ENCODE measurements at regions not wholly inside any gene's neighbourhood (a gene's known extent, or its start where the extent isn't known, plus 50 kb on each side); places are given as distances from the start of the nearest gene placed in this dataset.

GRCh38 chr3:68151359-68151758 lies 496.9 kb upstream of the SUCLG2 start:
- H3K36me3 ChIP-seq, result no peaks in the 10 kb centered on the region
- DNase-seq (ENCODE audit: low spot score), result no peak
- no peaks in the 10 kb centered on the region for H3K4me1 ChIP-seq
- no peaks in the 10 kb centered on the region for H3K9me3 ChIP-seq
- H3K27me3 ChIP-seq, result no peaks in the 10 kb centered on the region
- H3K27ac ChIP-seq, result no peak overlapping the region
- no peak overlapping the region for H3K4me3 ChIP-seq
- no peak for TF ChIP-seq CTCF (IDR thresholded peaks at IDR 0.05)

GRCh38 chr3:68148447-68148846 lies 494.0 kb upstream of the SUCLG2 start:
- no peaks in the 10 kb centered on the region for H3K9me3 ChIP-seq
- no peaks in the 10 kb centered on the region for H3K4me1 ChIP-seq
- no peak for DNase-seq (ENCODE audit: low spot score)
- H3K27me3 ChIP-seq, result no peaks in the 10 kb centered on the region
- H3K4me3 ChIP-seq, result no peak overlapping the region
- H3K27ac ChIP-seq, result no peak overlapping the region
- TF ChIP-seq CTCF (IDR thresholded peaks at IDR 0.05), result no peak
- H3K36me3 ChIP-seq, result no peaks in the 10 kb centered on the region

- no peak for TF ChIP-seq CTCF (IDR thresholded peaks at IDR 0.05)
- no peak overlapping the region for H3K27ac ChIP-seq
- DNase-seq (ENCODE audit: low spot score), result no peak
These were observed 488.0 kb upstream of the SUCLG2 start for GRCh38 chr3:68142441-68142840.

GRCh38 chr3:68139897-68140296 lies 485.5 kb upstream of the SUCLG2 start:
- Histone ChIP-seq H3K36me3 (no peaks in the 10 kb centered on the region), H3K27ac (no peak overlapping the region), H3K27me3 (no peaks in the 10 kb centered on the region), H3K4me3 (no peak overlapping the region), H3K9me3 (no peaks in the 10 kb centered on the region), H3K4me1 (no peaks in the 10 kb centered on the region)
- no peak for DNase-seq (ENCODE audit: low spot score)
- TF ChIP-seq CTCF (IDR thresholded peaks at IDR 0.05), result no peak

More at GRCh38 chr3:68142441-68142840, 488.0 kb upstream of the SUCLG2 start:
- Histone ChIP-seq H3K4me3 (no peak overlapping the region), H3K27me3 (no peaks in the 10 kb centered on the region), H3K36me3 (no peaks in the 10 kb centered on the region), H3K9me3 (no peaks in the 10 kb centered on the region), H3K4me1 (no peaks in the 10 kb centered on the region)

GRCh38 chr3:68136411-68136810 lies 482.0 kb upstream of the SUCLG2 start:
- TF ChIP-seq CTCF (IDR thresholded peaks at IDR 0.05), result no peak
- H3K36me3 ChIP-seq, result no peaks in the 10 kb centered on the region
- H3K4me3 ChIP-seq, result no peak overlapping the region
- no peak overlapping the region for H3K27ac ChIP-seq
- H3K4me1 ChIP-seq, result no peaks in the 10 kb centered on the region
- DNase-seq (ENCODE audit: low spot score), result no peak
- H3K27me3 ChIP-seq, result no peaks in the 10 kb centered on the region
- peaks cover 0 to 10% of the 10 kb centered on the region in 2 donors for H3K9me3 ChIP-seq

- H3K4me3 ChIP-seq, result no peak overlapping the region
- H3K4me1 ChIP-seq, result no peaks in the 10 kb centered on the region
- H3K36me3 ChIP-seq, result no peaks in the 10 kb centered on the region
- no peak for DNase-seq (ENCODE audit: low spot score)
- no peak overlapping the region for H3K27ac ChIP-seq
- no peaks in the 10 kb centered on the region for H3K27me3 ChIP-seq
- no peak for TF ChIP-seq CTCF (IDR thresholded peaks at IDR 0.05)
- H3K9me3 ChIP-seq, result peaks cover 0 to 10% of the 10 kb centered on the region in 2 donors
These were observed 480.7 kb upstream of the SUCLG2 start for GRCh38 chr3:68135067-68135466.

Measured in right atrium auricular region (tissue), 2 donors.